HepG2 (cell line): ENCODE measurements at regions not wholly inside any gene's neighbourhood (a gene's known extent, or its start where the extent isn't known, plus 50 kb on each side); places are given as distances from the start of the nearest gene placed in this dataset.

Experiments
- CREM ChIP-seq, 2 experiments: sonication (generic) in 1 of 2; formaldehyde crosslinking in 1 of 2; IDR thresholded peaks; 2 replicates each; pipeline versions ENCODE4 v1.4.0 to v1.6.1; 2016 to 2020; ENCODE audit warnings: antibody characterized with exemption in 1 of 2, mild to moderate bottlenecking in 1 of 2, missing genetic modification reagents in 1 of 2
- KDM1A ChIP-seq: IDR thresholded peaks from 2 replicates; pipeline ENCODE4 v1.6.1; 2016; ENCODE audit warnings: missing compliant biosample characterization
- MEIS1 ChIP-seq: sonication (generic); formaldehyde crosslinking; IDR thresholded peaks from 2 replicates; pipeline ENCODE4 v1.9.0; 2021; ENCODE audit warnings: mild to moderate bottlenecking, missing genetic modification reagents, moderate library complexity, borderline replicate concordance
- MYNN ChIP-seq: sonication (generic); formaldehyde crosslinking; IDR thresholded peaks from 2 replicates; pipeline ENCODE4 v1.4.0; 2020; ENCODE audit warnings: mild to moderate bottlenecking, low read depth, missing genetic modification reagents
- NONO ChIP-seq, 2 experiments: fragments of 450-650 bp in 1 of 2; sonication (generic) in 1 of 2; formaldehyde crosslinking in 1 of 2; IDR thresholded peaks in 1 of 2; conservative IDR thresholded peaks in 1 of 2; 2 replicates each; pipeline versions ENCODE4 v1.6.1 to v1.8.0; 2017 to 2022; ENCODE audit warnings: mild to moderate bottlenecking in 1 of 2, missing genetic modification reagents in 1 of 2, moderate library complexity in 1 of 2
- PCBP1 ChIP-seq: fragments of 200-400 bp; formaldehyde crosslinking; IDR thresholded peaks from 2 replicates; pipeline ENCODE4 v1.6.1; 2017; ENCODE audit warnings: mild to moderate bottlenecking, low read depth, low read length, borderline replicate concordance
- RBM22 ChIP-seq: fragments of 200-400 bp; formaldehyde crosslinking; optimal IDR thresholded peaks from 2 replicates; pipeline ENCODE3; 2017; ENCODE audit warnings: mild to moderate bottlenecking, low read length, moderate library complexity
- TAF15 ChIP-seq: fragments of 200-400 bp; formaldehyde crosslinking; IDR thresholded peaks from one replicate; pipeline ENCODE4 v1.6.1; 2018; ENCODE audit warnings: mild to moderate bottlenecking, low read depth, low read length; ENCODE audit not compliant: poor library complexity, severe bottlenecking
- ZBTB42 ChIP-seq: sonication (generic); formaldehyde crosslinking; IDR thresholded peaks from 2 replicates; pipeline ENCODE4 v1.5.0; 2020; ENCODE audit warnings: mild to moderate bottlenecking, missing genetic modification reagents
- ZFP36L2 ChIP-seq: sonication (generic); formaldehyde crosslinking; IDR thresholded peaks from 2 replicates; pipeline ENCODE4 v1.4.0; 2020; ENCODE audit warnings: missing genetic modification reagents
- ZNF382 ChIP-seq: sonication (generic); formaldehyde crosslinking; IDR thresholded peaks from 2 replicates; pipeline ENCODE4 v1.5.0; 2020; ENCODE audit warnings: missing genetic modification reagents, mild to moderate bottlenecking, borderline replicate concordance
- ZNF496 ChIP-seq: sonication (generic); formaldehyde crosslinking; IDR thresholded peaks from 2 replicates; pipeline ENCODE4 v1.8.1; 2023; ENCODE audit warnings: mild to moderate bottlenecking, moderate library complexity, missing genetic modification reagents; ENCODE audit not compliant: insufficient replicate concordance
- ZNF614 ChIP-seq: IDR thresholded peaks from 2 replicates; pipeline ENCODE4 v1.6.1; 2018; ENCODE audit warnings: missing biosample characterization, missing genetic modification reagents, inconsistent platforms, borderline replicate concordance
- ZSCAN12 ChIP-seq: sonication (generic); formaldehyde crosslinking; IDR thresholded peaks from 2 replicates; pipeline ENCODE4 v1.9.0; 2021; ENCODE audit warnings: mild to moderate bottlenecking, missing genetic modification reagents
- TF ChIP-seq, protein P1 (sequence below): sonication (generic); formaldehyde crosslinking; IDR thresholded peaks from 2 replicates; pipeline ENCODE4; 2020; ENCODE audit warnings: missing genetic modification reagents, mild to moderate bottlenecking, borderline replicate concordance
- TF ChIP-seq, protein P2 (sequence below): IDR thresholded peaks from 2 replicates; pipeline ENCODE4 v1.6.1; 2018; ENCODE audit warnings: missing genetic modification reagents, mild to moderate bottlenecking, missing compliant biosample characterization
- TF ChIP-seq, protein P3 (sequence below): sonication (generic); formaldehyde crosslinking; IDR thresholded peaks from 2 replicates; pipeline ENCODE4 v1.5.0; 2020; ENCODE audit warnings: mild to moderate bottlenecking, low read depth, missing genetic modification reagents, borderline replicate concordance
- TF ChIP-seq, protein P4 (sequence below): sonication (generic); formaldehyde crosslinking; IDR thresholded peaks from 2 replicates; pipeline ENCODE4 v1.8.0; 2022; ENCODE audit warnings: mild to moderate bottlenecking, missing genetic modification reagents, moderate library complexity
- TF ChIP-seq, protein P5 (sequence below): IDR thresholded peaks from 2 replicates; pipeline ENCODE4 v1.6.1; 2016; ENCODE audit warnings: missing compliant biosample characterization, missing genetic modification reagents, borderline replicate concordance
- TF ChIP-seq, protein P6 (sequence below): sonication (generic); formaldehyde crosslinking; IDR thresholded peaks from 2 replicates; pipeline ENCODE4 v1.5.0; 2020; ENCODE audit warnings: missing genetic modification reagents

DNA sequence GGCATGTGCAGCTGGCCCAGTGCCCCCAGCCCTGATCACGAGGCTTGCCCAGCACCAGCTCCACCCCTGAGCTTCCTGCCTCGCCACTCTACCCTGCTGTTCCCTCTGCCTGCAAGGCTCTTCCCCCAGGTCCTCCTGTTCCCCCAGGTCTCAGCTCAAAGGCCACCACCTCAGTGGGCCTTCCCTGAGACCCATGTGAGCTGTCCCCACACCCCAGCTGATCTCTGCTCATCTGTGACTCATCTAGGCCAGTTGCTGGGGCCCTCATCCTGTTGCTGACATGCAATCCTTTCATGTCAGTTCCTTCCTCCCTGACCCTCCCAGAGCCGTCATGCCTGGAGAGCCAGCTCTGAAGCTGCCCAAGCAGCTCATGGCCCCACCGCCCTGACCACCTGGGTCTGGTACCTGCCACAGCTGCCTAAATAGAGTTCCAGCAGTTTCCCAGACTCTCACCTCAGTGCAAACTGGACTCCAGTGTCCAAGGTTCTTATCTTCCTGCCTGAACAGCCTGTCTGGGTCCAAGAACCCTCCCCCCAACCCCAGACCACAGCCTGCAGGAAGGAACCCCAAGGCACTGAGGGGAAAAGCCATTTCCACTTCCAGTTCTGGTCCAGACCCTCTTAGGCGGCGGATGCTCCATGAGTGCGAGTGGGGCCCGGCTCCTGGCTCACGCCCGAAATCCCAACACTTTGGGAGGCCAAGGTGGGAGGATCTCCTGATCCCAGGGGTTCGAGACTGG lies 116.6 kb upstream of the IQSEC1 start (continued):
- TF ChIP-seq, protein P1, sequence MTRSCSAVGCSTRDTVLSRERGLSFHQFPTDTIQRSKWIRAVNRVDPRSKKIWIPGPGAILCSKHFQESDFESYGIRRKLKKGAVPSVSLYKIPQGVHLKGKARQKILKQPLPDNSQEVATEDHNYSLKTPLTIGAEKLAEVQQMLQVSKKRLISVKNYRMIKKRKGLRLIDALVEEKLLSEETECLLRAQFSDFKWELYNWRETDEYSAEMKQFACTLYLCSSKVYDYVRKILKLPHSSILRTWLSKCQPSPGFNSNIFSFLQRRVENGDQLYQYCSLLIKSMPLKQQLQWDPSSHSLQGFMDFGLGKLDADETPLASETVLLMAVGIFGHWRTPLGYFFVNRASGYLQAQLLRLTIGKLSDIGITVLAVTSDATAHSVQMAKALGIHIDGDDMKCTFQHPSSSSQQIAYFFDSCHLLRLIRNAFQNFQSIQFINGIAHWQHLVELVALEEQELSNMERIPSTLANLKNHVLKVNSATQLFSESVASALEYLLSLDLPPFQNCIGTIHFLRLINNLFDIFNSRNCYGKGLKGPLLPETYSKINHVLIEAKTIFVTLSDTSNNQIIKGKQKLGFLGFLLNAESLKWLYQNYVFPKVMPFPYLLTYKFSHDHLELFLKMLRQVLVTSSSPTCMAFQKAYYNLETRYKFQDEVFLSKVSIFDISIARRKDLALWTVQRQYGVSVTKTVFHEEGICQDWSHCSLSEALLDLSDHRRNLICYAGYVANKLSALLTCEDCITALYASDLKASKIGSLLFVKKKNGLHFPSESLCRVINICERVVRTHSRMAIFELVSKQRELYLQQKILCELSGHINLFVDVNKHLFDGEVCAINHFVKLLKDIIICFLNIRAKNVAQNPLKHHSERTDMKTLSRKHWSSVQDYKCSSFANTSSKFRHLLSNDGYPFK, result peak; percentile 27; the same call in 1 of the 2 replicates
- TF ChIP-seq KDM1A (CRISPR knock-in tag) (peak; percentile 74), TAF15 (no peak), ZNF382 (no peak), ZSCAN12 (no peak), PCBP1 (no peak), MYNN (CRISPR knock-in tag) (no peak), ZNF614 (CRISPR knock-in tag) (peak; percentile 81; the same call in 1 of the 2 replicates), ZNF496 (CRISPR knock-in tag) (no peak), MEIS1 (CRISPR knock-in tag) (0 out of 2 replicates have a peak, but pooled peaks have one; percentile 34), NONO (IDR thresholded peaks at IDR 0.05) (no peak), NONO (CRISPR knock-in tag; conservative IDR thresholded peaks at IDR 0.05) (no peak), RBM22 (no peak), ZBTB42 (CRISPR knock-in tag) (no peak), CREM (IDR thresholded peaks at IDR 0.05) (peak; percentile 61; the same call in 1 of the 2 replicates), CREM (CRISPR knock-in tag; IDR thresholded peaks at IDR 0.05) (no peak), ZFP36L2 (no peak)
- TF ChIP-seq, protein P2, sequence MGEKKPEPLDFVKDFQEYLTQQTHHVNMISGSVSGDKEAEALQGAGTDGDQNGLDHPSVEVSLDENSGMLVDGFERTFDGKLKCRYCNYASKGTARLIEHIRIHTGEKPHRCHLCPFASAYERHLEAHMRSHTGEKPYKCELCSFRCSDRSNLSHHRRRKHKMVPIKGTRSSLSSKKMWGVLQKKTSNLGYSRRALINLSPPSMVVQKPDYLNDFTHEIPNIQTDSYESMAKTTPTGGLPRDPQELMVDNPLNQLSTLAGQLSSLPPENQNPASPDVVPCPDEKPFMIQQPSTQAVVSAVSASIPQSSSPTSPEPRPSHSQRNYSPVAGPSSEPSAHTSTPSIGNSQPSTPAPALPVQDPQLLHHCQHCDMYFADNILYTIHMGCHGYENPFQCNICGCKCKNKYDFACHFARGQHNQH (CRISPR knock-in tag), result peak; percentile 84
- TF ChIP-seq, protein P3, sequence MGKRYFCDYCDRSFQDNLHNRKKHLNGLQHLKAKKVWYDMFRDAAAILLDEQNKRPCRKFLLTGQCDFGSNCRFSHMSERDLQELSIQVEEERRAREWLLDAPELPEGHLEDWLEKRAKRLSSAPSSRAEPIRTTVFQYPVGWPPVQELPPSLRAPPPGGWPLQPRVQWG, result no peak
- TF ChIP-seq, protein P4, sequence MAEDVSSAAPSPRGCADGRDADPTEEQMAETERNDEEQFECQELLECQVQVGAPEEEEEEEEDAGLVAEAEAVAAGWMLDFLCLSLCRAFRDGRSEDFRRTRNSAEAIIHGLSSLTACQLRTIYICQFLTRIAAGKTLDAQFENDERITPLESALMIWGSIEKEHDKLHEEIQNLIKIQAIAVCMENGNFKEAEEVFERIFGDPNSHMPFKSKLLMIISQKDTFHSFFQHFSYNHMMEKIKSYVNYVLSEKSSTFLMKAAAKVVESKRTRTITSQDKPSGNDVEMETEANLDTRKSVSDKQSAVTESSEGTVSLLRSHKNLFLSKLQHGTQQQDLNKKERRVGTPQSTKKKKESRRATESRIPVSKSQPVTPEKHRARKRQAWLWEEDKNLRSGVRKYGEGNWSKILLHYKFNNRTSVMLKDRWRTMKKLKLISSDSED, result no peak
- TF ChIP-seq, protein P5, sequence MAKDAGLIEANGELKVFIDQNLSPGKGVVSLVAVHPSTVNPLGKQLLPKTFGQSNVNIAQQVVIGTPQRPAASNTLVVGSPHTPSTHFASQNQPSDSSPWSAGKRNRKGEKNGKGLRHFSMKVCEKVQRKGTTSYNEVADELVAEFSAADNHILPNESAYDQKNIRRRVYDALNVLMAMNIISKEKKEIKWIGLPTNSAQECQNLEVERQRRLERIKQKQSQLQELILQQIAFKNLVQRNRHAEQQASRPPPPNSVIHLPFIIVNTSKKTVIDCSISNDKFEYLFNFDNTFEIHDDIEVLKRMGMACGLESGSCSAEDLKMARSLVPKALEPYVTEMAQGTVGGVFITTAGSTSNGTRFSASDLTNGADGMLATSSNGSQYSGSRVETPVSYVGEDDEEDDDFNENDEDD (CRISPR knock-in tag), result no peak
- TF ChIP-seq, protein P6, sequence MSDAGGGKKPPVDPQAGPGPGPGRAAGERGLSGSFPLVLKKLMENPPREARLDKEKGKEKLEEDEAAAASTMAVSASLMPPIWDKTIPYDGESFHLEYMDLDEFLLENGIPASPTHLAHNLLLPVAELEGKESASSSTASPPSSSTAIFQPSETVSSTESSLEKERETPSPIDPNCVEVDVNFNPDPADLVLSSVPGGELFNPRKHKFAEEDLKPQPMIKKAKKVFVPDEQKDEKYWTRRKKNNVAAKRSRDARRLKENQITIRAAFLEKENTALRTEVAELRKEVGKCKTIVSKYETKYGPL (CRISPR knock-in tag), result no peak
